ENCODE measurements at regions not wholly inside any gene's neighbourhood (a gene's known extent, or its start where the extent isn't known, plus 50 kb on each side); places are given as distances from the start of the nearest gene placed in this dataset.

DNA sequence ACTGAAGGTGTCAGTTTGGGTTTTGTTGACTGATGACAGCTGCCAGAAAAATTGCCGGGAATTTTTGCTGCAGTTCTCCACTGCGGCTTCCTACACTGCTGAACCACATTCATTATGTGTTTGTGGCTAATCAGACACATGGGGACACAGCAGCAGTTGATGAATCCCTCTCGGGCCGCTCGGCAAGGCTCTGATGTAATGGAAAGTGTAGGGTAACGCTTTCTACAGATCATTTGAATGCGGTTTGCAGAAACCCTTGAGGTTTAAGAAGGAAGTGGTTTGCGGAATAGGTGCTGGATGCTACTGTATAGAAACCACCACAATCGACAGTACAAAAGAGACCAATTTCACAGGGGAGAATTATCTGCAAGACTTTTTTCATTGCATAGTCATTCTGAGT is 138.7 kb upstream of the SASH1 start:
- no peaks in the 10 kb centered on the region for H3K27me3 ChIP-seq (ENCODE audit: control insufficient read depth, insufficient read depth, low read length)
- TF ChIP-seq, protein P1, sequence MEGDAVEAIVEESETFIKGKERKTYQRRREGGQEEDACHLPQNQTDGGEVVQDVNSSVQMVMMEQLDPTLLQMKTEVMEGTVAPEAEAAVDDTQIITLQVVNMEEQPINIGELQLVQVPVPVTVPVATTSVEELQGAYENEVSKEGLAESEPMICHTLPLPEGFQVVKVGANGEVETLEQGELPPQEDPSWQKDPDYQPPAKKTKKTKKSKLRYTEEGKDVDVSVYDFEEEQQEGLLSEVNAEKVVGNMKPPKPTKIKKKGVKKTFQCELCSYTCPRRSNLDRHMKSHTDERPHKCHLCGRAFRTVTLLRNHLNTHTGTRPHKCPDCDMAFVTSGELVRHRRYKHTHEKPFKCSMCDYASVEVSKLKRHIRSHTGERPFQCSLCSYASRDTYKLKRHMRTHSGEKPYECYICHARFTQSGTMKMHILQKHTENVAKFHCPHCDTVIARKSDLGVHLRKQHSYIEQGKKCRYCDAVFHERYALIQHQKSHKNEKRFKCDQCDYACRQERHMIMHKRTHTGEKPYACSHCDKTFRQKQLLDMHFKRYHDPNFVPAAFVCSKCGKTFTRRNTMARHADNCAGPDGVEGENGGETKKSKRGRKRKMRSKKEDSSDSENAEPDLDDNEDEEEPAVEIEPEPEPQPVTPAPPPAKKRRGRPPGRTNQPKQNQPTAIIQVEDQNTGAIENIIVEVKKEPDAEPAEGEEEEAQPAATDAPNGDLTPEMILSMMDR (IDR thresholded peaks at IDR 0.05; ENCODE audit: insufficient read depth, low read length, severe bottlenecking): no peak
- H3K36me3 ChIP-seq (ENCODE audit: control insufficient read depth, insufficient read depth, low read length): no peaks in the 10 kb centered on the region
- no peak for DNase-seq (ENCODE audit: low read depth)
- no peak overlapping the region for H3K4me3 ChIP-seq (ENCODE audit: low read depth, low read length)
- FAIRE-seq: no peak

DNA sequence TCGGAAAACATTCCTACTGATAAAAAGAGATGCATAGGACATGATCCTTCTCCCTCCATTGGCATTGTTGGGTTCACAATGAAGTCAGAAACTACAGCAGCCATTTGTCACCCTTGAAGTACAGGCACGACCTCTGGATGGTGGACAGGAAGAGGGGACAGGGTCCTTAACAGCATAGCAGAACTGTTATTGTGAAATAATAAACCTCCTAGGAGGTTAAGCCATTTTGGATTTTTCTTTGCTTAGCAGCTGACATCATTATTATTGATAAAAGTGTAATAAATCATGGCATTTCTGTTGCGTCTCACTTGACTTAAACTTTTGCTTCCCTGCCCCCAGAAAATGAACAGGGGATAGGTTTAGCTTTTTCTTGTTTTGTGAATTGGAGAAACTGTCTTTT is 134.3 kb upstream of the SASH1 start:
- TF ChIP-seq, protein P1 (IDR thresholded peaks at IDR 0.05; ENCODE audit: insufficient read depth, low read length, severe bottlenecking): no peak
- Histone ChIP-seq H3K36me3 (ENCODE audit: control insufficient read depth, insufficient read depth, low read length) (no peaks in the 10 kb centered on the region), H3K27me3 (ENCODE audit: control insufficient read depth, insufficient read depth, low read length) (no peaks in the 10 kb centered on the region), H3K4me3 (ENCODE audit: low read depth, low read length) (no peak overlapping the region)
- DNase-seq (ENCODE audit: low read depth) (no peak), FAIRE-seq (no peak)

DNA sequence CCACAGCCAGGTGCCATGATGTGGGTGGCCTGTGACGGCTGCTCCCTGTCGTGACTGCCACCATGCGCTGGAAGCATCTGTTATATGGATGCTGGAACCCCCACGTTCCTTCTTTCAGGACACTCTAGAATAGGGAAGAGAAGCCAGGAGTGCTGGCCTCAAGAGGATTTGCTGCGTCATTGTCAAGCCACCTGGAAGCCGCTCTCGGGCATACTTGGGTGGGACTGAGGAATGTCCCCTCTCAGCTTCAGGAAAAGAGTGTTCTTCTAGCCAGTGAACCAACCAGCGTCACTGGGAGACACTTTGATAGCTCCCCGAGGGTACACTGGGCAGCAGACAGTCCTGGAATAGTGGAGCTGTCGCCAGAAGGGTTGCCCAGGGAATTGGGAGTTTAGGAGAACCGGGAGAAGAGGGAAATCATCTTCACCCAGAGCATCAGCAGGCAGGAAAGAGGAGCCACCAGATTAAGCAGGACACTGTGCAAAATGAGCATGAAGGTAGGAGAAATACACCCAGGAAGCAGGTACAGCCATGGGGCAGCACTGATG is 130.8 kb upstream of the SASH1 start:
- DNase-seq (ENCODE audit: low read depth) (no peak), FAIRE-seq (no peak)
- Histone ChIP-seq H3K27me3 (ENCODE audit: control insufficient read depth, insufficient read depth, low read length) (no peaks in the 10 kb centered on the region), H3K4me3 (ENCODE audit: low read depth, low read length) (no peak overlapping the region), H3K36me3 (ENCODE audit: control insufficient read depth, insufficient read depth, low read length) (no peaks in the 10 kb centered on the region)
- TF ChIP-seq, protein P1 (IDR thresholded peaks at IDR 0.05; ENCODE audit: insufficient read depth, low read length, severe bottlenecking): no peak

DNA sequence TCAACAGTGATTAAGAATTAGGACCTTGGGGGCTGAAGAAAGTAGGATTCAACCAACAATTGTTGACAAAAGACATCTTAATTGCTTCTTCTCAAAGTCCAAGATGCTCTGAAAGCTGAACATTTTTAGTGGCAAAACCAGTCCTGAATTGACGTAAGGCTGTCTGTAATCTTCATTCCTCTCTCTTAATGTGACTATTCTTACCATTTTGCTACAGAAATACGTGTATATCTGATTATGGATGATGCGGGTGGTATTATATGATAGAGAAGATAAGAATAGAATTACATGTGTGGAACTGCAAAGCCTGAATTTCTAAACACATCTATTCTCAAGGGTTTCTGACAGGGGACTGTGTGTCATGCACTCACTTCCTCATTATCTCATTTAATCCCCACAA is 130.3 kb upstream of the SASH1 start:
- H3K4me3 ChIP-seq (ENCODE audit: low read depth, low read length): no peak overlapping the region
- FAIRE-seq (no peak), DNase-seq (ENCODE audit: low read depth) (no peak)
- no peaks in the 10 kb centered on the region for H3K27me3 ChIP-seq (ENCODE audit: control insufficient read depth, insufficient read depth, low read length)
- TF ChIP-seq, protein P1 (IDR thresholded peaks at IDR 0.05; ENCODE audit: insufficient read depth, low read length, severe bottlenecking): no peak
- H3K36me3 ChIP-seq (ENCODE audit: control insufficient read depth, insufficient read depth, low read length): no peaks in the 10 kb centered on the region

DNA sequence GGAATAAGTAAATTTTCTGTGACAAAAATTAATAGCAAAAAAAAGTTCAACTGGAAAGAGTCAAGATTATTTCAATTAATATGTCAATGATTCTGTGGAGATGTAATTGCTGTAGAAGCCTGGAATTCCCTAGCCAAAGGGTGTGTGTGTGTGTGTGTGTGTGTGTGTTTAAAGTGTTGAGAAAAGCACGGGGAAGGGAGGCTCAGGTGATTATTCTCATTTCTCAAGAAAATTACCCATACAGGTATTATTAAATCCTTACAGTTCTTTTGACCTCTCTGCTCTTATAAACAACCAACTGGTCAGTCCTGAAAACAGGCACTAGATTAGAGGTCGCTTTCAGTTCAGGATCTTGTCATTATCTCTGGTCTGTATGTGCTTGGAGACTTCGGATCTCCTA is 129.3 kb upstream of the SASH1 start:
- Histone ChIP-seq H3K36me3 (ENCODE audit: control insufficient read depth, insufficient read depth, low read length) (no peaks in the 10 kb centered on the region), H3K4me3 (ENCODE audit: low read depth, low read length) (no peak overlapping the region), H3K27me3 (ENCODE audit: control insufficient read depth, insufficient read depth, low read length) (no peaks in the 10 kb centered on the region)
- no peak for DNase-seq (ENCODE audit: low read depth)
- FAIRE-seq: no peak
- TF ChIP-seq, protein P1 (IDR thresholded peaks at IDR 0.05; ENCODE audit: insufficient read depth, low read length, severe bottlenecking): no peak

DNA sequence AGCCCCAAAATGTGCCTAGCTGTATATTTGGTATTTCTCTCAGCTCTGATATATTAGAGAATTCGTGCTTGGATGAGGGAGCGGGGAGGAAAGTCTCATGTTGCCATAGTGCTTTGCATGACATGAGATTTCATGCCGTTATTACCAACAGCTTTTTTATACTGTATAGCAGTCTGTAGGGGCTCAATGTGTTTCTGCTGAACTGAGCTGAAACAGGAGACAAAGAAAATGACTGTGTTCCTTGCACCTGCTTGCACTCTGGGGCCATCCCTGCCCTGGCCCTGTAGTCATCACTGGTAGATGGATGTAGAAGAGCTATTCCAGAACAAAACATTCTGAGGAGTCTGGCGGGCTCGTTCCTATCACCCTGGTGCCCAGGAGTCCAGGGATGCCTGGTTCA is 128.0 kb upstream of the SASH1 start:
- TF ChIP-seq, protein P1 (IDR thresholded peaks at IDR 0.05; ENCODE audit: insufficient read depth, low read length, severe bottlenecking): no peak
- FAIRE-seq: no peak
- no peak overlapping the region for H3K4me3 ChIP-seq (ENCODE audit: low read depth, low read length)

More for the DNA sequence above, 128.0 kb upstream of the SASH1 start:
- no peak for DNase-seq (ENCODE audit: low read depth)
- H3K36me3 ChIP-seq (ENCODE audit: control insufficient read depth, insufficient read depth, low read length): no peaks in the 10 kb centered on the region
- H3K27me3 ChIP-seq (ENCODE audit: control insufficient read depth, insufficient read depth, low read length): no peaks in the 10 kb centered on the region

Data from bronchial epithelial cell (primary cell).